ENCODE measurements at regions not wholly inside any gene's neighbourhood (a gene's known extent, or its start where the extent isn't known, plus 50 kb on each side); places are given as distances from the start of the nearest gene placed in this dataset.

GRCh38 chr6:8608737-8609136 is 173.4 kb upstream of the SLC35B3 start:
- DNase-seq = no peak

- peak; percentile 22 for DNase-seq
These were observed 154.8 kb upstream of the SLC35B3 start for GRCh38 chr6:8589941-8590729.

- DNase-seq = no peak
These were observed 152.8 kb upstream of the SLC35B3 start for GRCh38 chr6:8588176-8588575.

- DNase-seq = no peak
These were observed 147.9 kb upstream of the SLC35B3 start for GRCh38 chr6:8583291-8583690.

- peak; percentile 50 for DNase-seq
These were observed 144.0 kb upstream of the SLC35B3 start for GRCh38 chr6:8579372-8579771.

GRCh38 chr6:8578006-8578405 is 142.7 kb upstream of the SLC35B3 start:
- DNase-seq = no peak

- DNase-seq = no peak
These were observed 139.6 kb upstream of the SLC35B3 start for GRCh38 chr6:8574749-8575468.

- no peak for DNase-seq
These were observed 139.0 kb upstream of the SLC35B3 start for GRCh38 chr6:8574311-8574710.

GRCh38 chr6:8570256-8570920 is 135.0 kb upstream of the SLC35B3 start:
- no peak for DNase-seq

- DNase-seq = no peak
These were observed 126.8 kb upstream of the SLC35B3 start for GRCh38 chr6:8562125-8562524.

GRCh38 chr6:8558953-8559352 is 123.6 kb upstream of the SLC35B3 start:
- DNase-seq = no peak

GRCh38 chr6:8557014-8557748 is 121.8 kb upstream of the SLC35B3 start:
- no peak for DNase-seq

GRCh38 chr6:8556370-8557013 is 121.1 kb upstream of the SLC35B3 start:
- peak; percentile 43 for DNase-seq

- DNase-seq = no peak
These were observed 116.6 kb upstream of the SLC35B3 start for GRCh38 chr6:8551993-8552392.

GRCh38 chr6:8551386-8551785 is 116.0 kb upstream of the SLC35B3 start:
- no peak for DNase-seq

GRCh38 chr6:8549074-8549790 is 113.9 kb upstream of the SLC35B3 start:
- no peak for DNase-seq

- DNase-seq = no peak
These were observed 111.2 kb upstream of the SLC35B3 start for GRCh38 chr6:8546496-8546895.

- DNase-seq = no peak
These were observed 110.0 kb upstream of the SLC35B3 start for GRCh38 chr6:8545336-8545735.

GRCh38 chr6:8543714-8544113 is 108.4 kb upstream of the SLC35B3 start:
- DNase-seq = no peak

GRCh38 chr6:8539453-8539852 is 104.1 kb upstream of the SLC35B3 start:
- no peak for DNase-seq

GRCh38 chr6:8536122-8536521 is 100.8 kb upstream of the SLC35B3 start:
- DNase-seq = no peak

- no peak for DNase-seq
These were observed 100.2 kb upstream of the SLC35B3 start for GRCh38 chr6:8535519-8535918.

All from COR-L47 (cell line).